ENCODE measurements at regions not wholly inside any gene's neighbourhood (a gene's known extent, or its start where the extent isn't known, plus 50 kb on each side); places are given as distances from the start of the nearest gene placed in this dataset.

DNA sequence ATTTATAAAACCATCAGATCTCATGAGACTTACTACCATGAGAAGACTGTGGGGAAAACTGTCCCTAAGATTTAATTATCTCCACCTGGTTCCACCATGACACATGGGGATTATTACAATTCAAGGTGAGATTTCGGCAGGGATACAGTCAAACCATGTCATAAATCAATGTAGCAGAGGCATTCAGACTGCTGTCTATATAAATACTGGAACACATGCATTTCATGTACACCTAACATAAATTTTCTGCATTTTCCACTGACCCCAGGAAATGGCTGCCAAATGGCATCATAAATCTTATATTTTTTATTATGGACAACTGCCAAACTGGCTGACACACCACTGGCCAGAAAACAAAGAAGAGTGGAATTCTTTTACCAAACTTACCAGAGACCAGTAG is 755.1 kb upstream of the EPHA6 start:
- Histone ChIP-seq H4K20me1 (ENCODE audit: control insufficient read depth, insufficient read depth, low read depth, low read length) (no peaks in the 10 kb centered on the region), H3K27ac (ENCODE audit: low read depth, low read length) (no peak overlapping the region), H3K36me3 (ENCODE audit: control insufficient read depth, low read length) (no peaks in the 10 kb centered on the region), H3K4me3 (ENCODE audit: low read length) (no peak overlapping the region), H3K4me2 (ENCODE audit: low read length) (no peak overlapping the region), H3K9me2 (replicated peaks; ENCODE audit: control insufficient read depth, low read length) (no peaks in the 10 kb centered on the region), H3K9me3 (ENCODE audit: control insufficient read depth, insufficient read depth, low read length) (no peaks in the 10 kb centered on the region), H3F3A (ENCODE audit: control insufficient read depth, insufficient read depth) (no peaks in the 10 kb centered on the region), H3K79me2 (ENCODE audit: control insufficient read depth, low read length) (no peaks in the 10 kb centered on the region), H3K4me1 (ENCODE audit: control insufficient read depth, low read length) (no peaks in the 10 kb centered on the region), H3K27me3 (ENCODE audit: control insufficient read depth, low read length) (no peaks in the 10 kb centered on the region)
- TF ChIP-seq, protein P1, sequence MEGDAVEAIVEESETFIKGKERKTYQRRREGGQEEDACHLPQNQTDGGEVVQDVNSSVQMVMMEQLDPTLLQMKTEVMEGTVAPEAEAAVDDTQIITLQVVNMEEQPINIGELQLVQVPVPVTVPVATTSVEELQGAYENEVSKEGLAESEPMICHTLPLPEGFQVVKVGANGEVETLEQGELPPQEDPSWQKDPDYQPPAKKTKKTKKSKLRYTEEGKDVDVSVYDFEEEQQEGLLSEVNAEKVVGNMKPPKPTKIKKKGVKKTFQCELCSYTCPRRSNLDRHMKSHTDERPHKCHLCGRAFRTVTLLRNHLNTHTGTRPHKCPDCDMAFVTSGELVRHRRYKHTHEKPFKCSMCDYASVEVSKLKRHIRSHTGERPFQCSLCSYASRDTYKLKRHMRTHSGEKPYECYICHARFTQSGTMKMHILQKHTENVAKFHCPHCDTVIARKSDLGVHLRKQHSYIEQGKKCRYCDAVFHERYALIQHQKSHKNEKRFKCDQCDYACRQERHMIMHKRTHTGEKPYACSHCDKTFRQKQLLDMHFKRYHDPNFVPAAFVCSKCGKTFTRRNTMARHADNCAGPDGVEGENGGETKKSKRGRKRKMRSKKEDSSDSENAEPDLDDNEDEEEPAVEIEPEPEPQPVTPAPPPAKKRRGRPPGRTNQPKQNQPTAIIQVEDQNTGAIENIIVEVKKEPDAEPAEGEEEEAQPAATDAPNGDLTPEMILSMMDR (IDR thresholded peaks at IDR 0.05; ENCODE audit: low read depth, low read length, poor library complexity, severe bottlenecking), result no peak
- TF ChIP-seq EZH2phosphoT487 (IDR thresholded peaks at IDR 0.05; ENCODE audit: borderline replicate concordance, low read length), result no peak

DNA sequence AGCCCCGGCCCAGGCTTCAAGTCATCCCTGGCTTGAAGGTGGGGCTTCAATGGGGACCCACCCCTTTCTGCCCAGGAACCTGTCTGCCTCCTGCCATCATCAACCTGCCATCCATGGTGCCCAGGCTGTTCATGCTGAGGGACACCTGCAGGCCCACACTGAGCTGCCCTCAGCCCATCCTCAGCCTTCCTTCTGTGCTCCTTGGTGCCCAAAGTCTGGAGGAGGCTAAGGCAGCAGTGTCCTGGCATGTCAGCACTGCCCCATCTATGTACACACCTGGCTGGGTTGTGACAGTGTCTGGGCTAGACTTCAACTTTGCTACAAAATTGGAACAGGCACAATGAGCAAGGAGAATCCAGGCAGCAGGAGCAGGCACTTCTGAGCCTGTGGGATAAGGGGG is 745.3 kb upstream of the EPHA6 start:
- H3K36me3 ChIP-seq (ENCODE audit: control insufficient read depth, low read length), result no peaks in the 10 kb centered on the region
- no peaks in the 10 kb centered on the region for H3K27me3 ChIP-seq (ENCODE audit: control insufficient read depth, low read length)
- H3K27ac ChIP-seq (ENCODE audit: low read depth, low read length), result no peak overlapping the region
- no peaks in the 10 kb centered on the region for H3K4me1 ChIP-seq (ENCODE audit: control insufficient read depth, low read length)
- no peaks in the 10 kb centered on the region for H3F3A ChIP-seq (ENCODE audit: control insufficient read depth, insufficient read depth)
- H4K20me1 ChIP-seq (ENCODE audit: control insufficient read depth, insufficient read depth, low read depth, low read length), result no peaks in the 10 kb centered on the region
- TF ChIP-seq, protein P1 (IDR thresholded peaks at IDR 0.05; ENCODE audit: low read depth, low read length, poor library complexity, severe bottlenecking), result no peak
- TF ChIP-seq EZH2phosphoT487 (IDR thresholded peaks at IDR 0.05; ENCODE audit: borderline replicate concordance, low read length), result no peak
- no peaks in the 10 kb centered on the region for H3K79me2 ChIP-seq (ENCODE audit: control insufficient read depth, low read length)
- no peak overlapping the region for H3K4me2 ChIP-seq (ENCODE audit: low read length)
- no peak overlapping the region for H3K4me3 ChIP-seq (ENCODE audit: low read length)
- no peaks in the 10 kb centered on the region for H3K9me2 ChIP-seq (replicated peaks; ENCODE audit: control insufficient read depth, low read length)
- peaks cover 13% of the 10 kb centered on the region; the same call in 1 of the 2 replicates for H3K9me3 ChIP-seq (ENCODE audit: control insufficient read depth, insufficient read depth, low read length)

DNA sequence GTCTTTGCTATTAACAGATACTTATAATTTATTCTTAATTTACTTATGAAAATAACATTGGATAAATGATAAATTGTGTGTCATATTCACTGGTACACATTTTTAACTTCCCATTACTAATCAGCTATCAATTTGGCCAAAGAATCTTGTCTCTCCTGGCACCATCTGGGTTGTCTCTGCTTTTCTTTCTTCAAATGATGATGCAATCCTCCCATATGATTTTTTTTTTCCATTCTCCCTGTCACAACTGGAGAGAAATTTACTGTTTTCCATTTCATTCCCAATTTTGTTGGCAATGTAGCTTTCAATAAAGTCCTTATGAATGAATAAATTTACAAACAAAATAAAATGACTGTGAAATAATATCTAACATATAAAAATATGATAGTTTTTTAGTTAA is 743.7 kb upstream of the EPHA6 start:
- no peaks in the 10 kb centered on the region for H3K79me2 ChIP-seq (ENCODE audit: control insufficient read depth, low read length)
- H3F3A ChIP-seq (ENCODE audit: control insufficient read depth, insufficient read depth), result no peaks in the 10 kb centered on the region
- no peaks in the 10 kb centered on the region for H4K20me1 ChIP-seq (ENCODE audit: control insufficient read depth, insufficient read depth, low read depth, low read length)
- TF ChIP-seq EZH2phosphoT487 (IDR thresholded peaks at IDR 0.05; ENCODE audit: borderline replicate concordance, low read length), result no peak
- TF ChIP-seq, protein P1 (IDR thresholded peaks at IDR 0.05; ENCODE audit: low read depth, low read length, poor library complexity, severe bottlenecking), result no peak
- H3K27ac ChIP-seq (ENCODE audit: low read depth, low read length), result no peak overlapping the region
- H3K27me3 ChIP-seq (ENCODE audit: control insufficient read depth, low read length), result no peaks in the 10 kb centered on the region
- no peaks in the 10 kb centered on the region for H3K36me3 ChIP-seq (ENCODE audit: control insufficient read depth, low read length)
- no peaks in the 10 kb centered on the region for H3K4me1 ChIP-seq (ENCODE audit: control insufficient read depth, low read length)
- peaks cover 13% of the 10 kb centered on the region; the same call in 1 of the 2 replicates for H3K9me3 ChIP-seq (ENCODE audit: control insufficient read depth, insufficient read depth, low read length)
- H3K4me3 ChIP-seq (ENCODE audit: low read length), result no peak overlapping the region
- H3K4me2 ChIP-seq (ENCODE audit: low read length), result no peak overlapping the region
- H3K9me2 ChIP-seq (replicated peaks; ENCODE audit: control insufficient read depth, low read length), result no peaks in the 10 kb centered on the region

Measured in DOHH2 (cell line).